GM12872 (cell line): ENCODE measurements at regions not wholly inside any gene's neighbourhood (a gene's known extent, or its start where the extent isn't known, plus 50 kb on each side); places are given as distances from the start of the nearest gene placed in this dataset.

Source experiments
- TF ChIP-seq, protein P1 (sequence below): IDR thresholded peaks from 3 replicates; pipeline ENCODE4 v1.5.1; 2011; ENCODE audit warnings: low read depth, mild to moderate bottlenecking, low read length, moderate library complexity; ENCODE audit not compliant: insufficient read depth

GRCh38 chr7:41517771-41518170 lies 185.1 kb downstream of the INHBA start:
- TF ChIP-seq, protein P1, sequence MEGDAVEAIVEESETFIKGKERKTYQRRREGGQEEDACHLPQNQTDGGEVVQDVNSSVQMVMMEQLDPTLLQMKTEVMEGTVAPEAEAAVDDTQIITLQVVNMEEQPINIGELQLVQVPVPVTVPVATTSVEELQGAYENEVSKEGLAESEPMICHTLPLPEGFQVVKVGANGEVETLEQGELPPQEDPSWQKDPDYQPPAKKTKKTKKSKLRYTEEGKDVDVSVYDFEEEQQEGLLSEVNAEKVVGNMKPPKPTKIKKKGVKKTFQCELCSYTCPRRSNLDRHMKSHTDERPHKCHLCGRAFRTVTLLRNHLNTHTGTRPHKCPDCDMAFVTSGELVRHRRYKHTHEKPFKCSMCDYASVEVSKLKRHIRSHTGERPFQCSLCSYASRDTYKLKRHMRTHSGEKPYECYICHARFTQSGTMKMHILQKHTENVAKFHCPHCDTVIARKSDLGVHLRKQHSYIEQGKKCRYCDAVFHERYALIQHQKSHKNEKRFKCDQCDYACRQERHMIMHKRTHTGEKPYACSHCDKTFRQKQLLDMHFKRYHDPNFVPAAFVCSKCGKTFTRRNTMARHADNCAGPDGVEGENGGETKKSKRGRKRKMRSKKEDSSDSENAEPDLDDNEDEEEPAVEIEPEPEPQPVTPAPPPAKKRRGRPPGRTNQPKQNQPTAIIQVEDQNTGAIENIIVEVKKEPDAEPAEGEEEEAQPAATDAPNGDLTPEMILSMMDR: no peak

GRCh38 chr7:41508755-41509154 lies 194.1 kb downstream of the INHBA start:
- TF ChIP-seq, protein P1: no peak

DNA sequence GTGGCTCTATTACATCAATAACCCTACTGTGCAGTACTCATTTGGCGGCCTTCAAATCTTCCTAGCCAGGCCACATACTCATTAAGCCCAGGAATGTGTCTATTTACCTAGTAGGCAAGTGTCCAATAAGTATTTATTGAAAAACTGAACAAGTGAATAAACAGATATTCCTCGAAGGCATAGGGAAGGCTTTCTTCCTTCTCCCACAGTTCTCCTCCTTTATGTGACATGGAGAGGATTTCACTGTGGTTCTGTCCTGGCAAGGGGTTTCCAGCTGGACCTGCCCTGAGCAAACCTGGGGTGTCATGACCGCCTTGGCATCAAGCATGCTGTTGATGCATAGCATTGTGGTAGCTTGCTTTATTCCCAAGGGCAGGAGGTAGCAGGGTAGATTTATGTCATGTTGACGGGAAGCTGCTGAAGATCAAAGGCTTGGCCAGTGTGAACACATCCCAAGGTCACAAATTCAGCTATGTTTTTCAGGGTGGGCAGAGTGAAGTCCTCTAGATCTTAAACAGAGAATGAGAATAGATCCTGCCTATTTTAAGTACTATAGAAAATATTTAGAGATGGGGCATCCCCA lies 195.1 kb downstream of the INHBA start:
- TF ChIP-seq, protein P1: no peak

DNA sequence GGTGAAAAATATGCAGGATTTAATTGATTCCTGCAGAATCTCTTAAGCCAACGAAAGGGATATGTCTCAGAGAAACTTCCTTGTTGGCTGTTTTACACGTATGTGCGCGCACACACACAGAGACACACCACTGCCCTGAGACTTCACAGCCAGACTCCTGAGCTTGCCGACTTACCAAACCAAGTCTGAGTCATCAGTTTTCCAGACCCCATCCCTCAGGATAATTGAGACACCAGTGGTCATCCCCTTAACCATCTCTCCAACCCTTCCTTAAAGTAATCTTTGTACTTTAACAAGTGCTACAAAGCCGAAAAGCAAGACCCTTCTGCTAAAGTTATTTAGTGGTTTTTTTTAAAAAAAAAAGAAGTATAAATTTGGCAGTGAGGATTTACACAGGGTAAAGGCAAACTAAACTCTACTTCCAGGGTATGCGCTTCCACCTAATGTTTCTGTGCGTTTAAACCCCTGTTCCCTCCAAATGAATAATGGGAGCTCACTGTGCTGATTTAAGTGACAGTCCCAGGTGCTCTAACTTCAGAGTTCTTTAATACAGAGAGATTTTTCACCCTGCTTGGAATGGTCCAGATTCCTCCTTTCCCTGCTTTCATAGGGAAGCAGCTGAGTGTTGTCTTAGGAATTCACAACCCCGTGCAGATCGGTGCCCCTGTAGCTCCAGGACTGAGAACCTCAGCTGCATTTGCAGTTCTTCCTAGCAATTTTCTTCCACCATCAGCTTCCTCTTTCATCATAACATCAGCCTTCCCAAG lies 198.5 kb downstream of the INHBA start:
- TF ChIP-seq, protein P1: no peak

DNA sequence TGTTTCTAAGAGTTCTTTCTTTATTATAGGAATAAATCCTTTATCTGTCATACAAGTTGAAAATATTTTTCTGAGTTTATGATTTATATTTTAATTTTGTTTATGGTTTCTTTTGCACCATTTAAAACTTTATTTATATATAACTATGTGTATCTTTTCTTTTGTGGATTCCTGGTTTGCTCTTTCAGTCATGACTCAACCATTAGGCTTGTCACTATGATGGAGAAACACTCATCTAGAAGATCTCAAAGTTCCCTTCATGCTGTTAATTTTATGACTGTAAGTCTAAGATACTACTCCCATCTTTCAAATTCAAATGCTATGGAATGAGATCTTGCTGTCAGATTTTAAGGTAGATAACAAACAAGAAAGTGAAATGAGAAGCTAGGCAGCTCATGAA lies 199.5 kb downstream of the INHBA start:
- TF ChIP-seq, protein P1: no peak

DNA sequence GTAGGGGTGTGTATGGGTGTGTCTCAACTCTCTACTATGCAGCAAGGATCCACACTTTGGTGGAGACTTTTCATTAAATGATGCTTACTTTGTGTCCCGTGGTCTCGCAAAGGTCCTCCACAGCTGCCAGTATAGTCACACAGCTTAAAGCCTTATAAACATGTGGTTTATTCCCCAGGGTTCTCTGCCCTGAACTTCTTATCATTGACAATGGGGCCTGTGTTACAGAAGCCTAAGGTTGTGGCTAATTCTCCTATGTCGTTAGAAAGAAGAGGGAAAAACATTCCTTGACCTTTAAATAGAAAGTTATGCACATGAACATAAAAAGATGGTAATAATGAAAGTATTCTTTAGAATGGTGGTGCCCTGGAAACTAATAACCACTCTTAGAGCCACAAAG lies 201.4 kb downstream of the INHBA start:
- TF ChIP-seq, protein P1: no peak

GRCh38 chr7:41501006-41501405 lies 201.9 kb downstream of the INHBA start:
- TF ChIP-seq, protein P1: no peak
